Coronary artery (tissue), 2 donors: ENCODE measurements at regions not wholly inside any gene's neighbourhood (a gene's known extent, or its start where the extent isn't known, plus 50 kb on each side); places are given as distances from the start of the nearest gene placed in this dataset.

ENCODE experiments used
- DNase-seq: peaks from one replicate; pipeline ENCODE4 v3.0.0-alpha.2; 2017; ENCODE audit warnings: low spot score
- H3K27ac ChIP-seq, 2 donors: fragments of 200-600 bp; sonication (generic); one replicate each; pipeline ENCODE4 v1.5.1; 2016 to 2019
- H3K4me3 ChIP-seq: fragments of 200-600 bp; sonication (generic); 2 replicates; pipeline ENCODE4 v1.5.1; 2016; ENCODE audit warnings: mild to moderate bottlenecking, moderate library complexity
- TF ChIP-seq, protein P1 (sequence below): fragments of 200-600 bp; sonication (generic); IDR thresholded peaks from one replicate; pipeline ENCODE4 v1.5.1; 2019; ENCODE audit warnings: antibody characterized with exemption

GRCh38 chr10:130577039-130577438 is 440.8 kb downstream of the GLRX3 start:
- TF ChIP-seq, protein P1, sequence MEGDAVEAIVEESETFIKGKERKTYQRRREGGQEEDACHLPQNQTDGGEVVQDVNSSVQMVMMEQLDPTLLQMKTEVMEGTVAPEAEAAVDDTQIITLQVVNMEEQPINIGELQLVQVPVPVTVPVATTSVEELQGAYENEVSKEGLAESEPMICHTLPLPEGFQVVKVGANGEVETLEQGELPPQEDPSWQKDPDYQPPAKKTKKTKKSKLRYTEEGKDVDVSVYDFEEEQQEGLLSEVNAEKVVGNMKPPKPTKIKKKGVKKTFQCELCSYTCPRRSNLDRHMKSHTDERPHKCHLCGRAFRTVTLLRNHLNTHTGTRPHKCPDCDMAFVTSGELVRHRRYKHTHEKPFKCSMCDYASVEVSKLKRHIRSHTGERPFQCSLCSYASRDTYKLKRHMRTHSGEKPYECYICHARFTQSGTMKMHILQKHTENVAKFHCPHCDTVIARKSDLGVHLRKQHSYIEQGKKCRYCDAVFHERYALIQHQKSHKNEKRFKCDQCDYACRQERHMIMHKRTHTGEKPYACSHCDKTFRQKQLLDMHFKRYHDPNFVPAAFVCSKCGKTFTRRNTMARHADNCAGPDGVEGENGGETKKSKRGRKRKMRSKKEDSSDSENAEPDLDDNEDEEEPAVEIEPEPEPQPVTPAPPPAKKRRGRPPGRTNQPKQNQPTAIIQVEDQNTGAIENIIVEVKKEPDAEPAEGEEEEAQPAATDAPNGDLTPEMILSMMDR = no peak
- no peak overlapping the region for H3K4me3 ChIP-seq
- H3K27ac ChIP-seq = no peak overlapping the region
- no peak for DNase-seq

GRCh38 chr10:130578532-130579289 is 442.5 kb downstream of the GLRX3 start:
- no peak overlapping the region for H3K27ac ChIP-seq
- TF ChIP-seq, protein P1 = no peak
- H3K4me3 ChIP-seq = no peak overlapping the region
- DNase-seq = no peak

DNA sequence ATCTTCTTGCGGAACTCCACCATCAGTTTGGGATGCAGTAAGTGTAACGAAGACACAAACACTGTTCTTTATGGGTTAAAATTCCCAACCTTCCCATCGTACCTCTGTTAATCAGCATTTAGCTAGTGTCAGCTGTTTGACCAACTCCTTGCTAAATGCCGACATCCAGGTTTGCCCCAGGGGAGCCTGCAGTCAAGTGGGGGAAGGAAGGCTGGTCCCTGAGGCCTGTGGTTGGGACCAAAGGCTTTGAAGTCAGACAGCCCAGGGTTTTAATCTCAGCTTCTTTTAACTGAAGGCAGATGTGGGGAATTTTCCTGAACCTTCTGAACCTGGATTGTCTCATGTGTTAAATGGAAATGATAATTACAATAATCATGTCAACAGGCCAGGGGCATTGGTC is 443.7 kb downstream of the GLRX3 start:
- H3K4me3 ChIP-seq = no peak overlapping the region
- TF ChIP-seq, protein P1 = no peak
- no peak overlapping the region for H3K27ac ChIP-seq
- DNase-seq = no peak

DNA sequence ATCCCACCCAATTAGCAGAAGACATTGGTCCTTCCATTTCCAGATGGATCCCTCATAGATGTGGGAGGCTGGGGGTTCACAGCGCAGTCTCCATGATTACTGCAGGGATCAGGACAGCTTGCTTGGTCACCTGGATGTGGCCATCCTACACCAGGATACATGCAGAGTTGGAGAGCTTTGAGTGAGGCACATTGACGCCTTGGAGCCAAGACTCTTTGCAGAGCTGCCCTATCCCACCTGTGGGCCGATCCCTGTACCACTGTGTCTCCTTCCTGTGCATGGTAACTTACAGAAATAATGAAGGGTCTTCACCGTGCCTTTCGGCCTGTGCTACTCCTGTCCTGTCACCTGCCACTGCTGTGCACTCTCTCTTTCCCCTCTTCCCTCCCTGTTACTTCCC is 444.8 kb downstream of the GLRX3 start:
- TF ChIP-seq, protein P1 = no peak
- Histone ChIP-seq H3K27ac (no peak overlapping the region), H3K4me3 (no peak overlapping the region)
- DNase-seq = no peak

DNA sequence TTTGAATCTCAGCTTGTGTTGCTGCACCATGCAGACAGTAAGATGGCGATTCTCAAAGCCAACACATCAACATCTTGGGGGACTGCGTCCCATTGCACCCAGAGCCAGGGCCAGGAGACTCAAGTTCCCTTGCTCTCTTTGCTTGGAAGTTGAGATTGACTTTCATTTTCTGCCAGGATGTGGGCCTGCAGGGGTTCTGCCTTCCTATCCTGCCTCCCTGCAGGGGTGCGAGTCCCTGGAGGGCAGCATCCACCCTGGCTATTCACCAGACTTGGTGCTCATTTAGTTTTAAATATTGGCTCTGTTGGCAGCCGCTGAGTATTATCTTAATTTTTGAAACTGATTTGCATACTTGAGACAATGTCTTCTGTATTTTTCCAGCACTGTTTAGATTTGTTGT is 451.5 kb downstream of the GLRX3 start:
- Histone ChIP-seq H3K27ac (no peak overlapping the region), H3K4me3 (no peak overlapping the region)
- TF ChIP-seq, protein P1 = no peak
- no peak for DNase-seq

GRCh38 chr10:130606001-130606405 is 469.8 kb downstream of the GLRX3 start:
- H3K27ac ChIP-seq = no peak overlapping the region
- TF ChIP-seq, protein P1 = no peak
- H3K4me3 ChIP-seq = no peak overlapping the region
- no peak for DNase-seq

GRCh38 chr10:130607366-130607765 is 471.2 kb downstream of the GLRX3 start:
- Histone ChIP-seq H3K27ac (no peak overlapping the region), H3K4me3 (no peak overlapping the region)
- no peak for DNase-seq
- TF ChIP-seq, protein P1 = no peak
